Natural killer cell (primary cell): ENCODE measurements at regions not wholly inside any gene's neighbourhood (a gene's known extent, or its start where the extent isn't known, plus 50 kb on each side); places are given as distances from the start of the nearest gene placed in this dataset.

Source experiments
- ATAC-seq, 3 donors: fragments of 150-1000 bp in 2 of 3; fragments of 200-7000 bp in 1 of 3; cut with Tn5 transposase; 1 replicate in 1 of 3; 2 replicates in 2 of 3; pipeline ENCODE4 v1.10.0; 2021; ENCODE audit warnings: mild to moderate bottlenecking in 2 of 3, moderate library complexity in 2 of 3
- DNase-seq, 2 donors: peaks; one replicate each; pipeline versions ENCODE4 v3.0.0 to v3.0.0-alpha.2; 2013 to 2021; ENCODE audit warnings: mixed read lengths in 1 of 2
- H3K27ac ChIP-seq: one replicate; pipeline ENCODE4 v1.5.1; 2013; ENCODE audit warnings: mild to moderate bottlenecking, low read length
- H3K27me3 ChIP-seq: one replicate; pipeline ENCODE4 v1.6.1; 2013; ENCODE audit warnings: low read length; ENCODE audit not compliant: control insufficient read depth, insufficient read depth
- H3K36me3 ChIP-seq: one replicate; pipeline ENCODE4 v1.6.1; 2013; ENCODE audit warnings: low read length; ENCODE audit not compliant: control insufficient read depth, insufficient read depth
- H3K4me1 ChIP-seq: one replicate; pipeline ENCODE4 v1.6.1; 2013; ENCODE audit warnings: low read length; ENCODE audit not compliant: control insufficient read depth, insufficient read depth
- H3K4me3 ChIP-seq: one replicate; pipeline ENCODE4 v1.5.1; 2013; ENCODE audit warnings: low read length
- H3K9me3 ChIP-seq: one replicate; pipeline ENCODE4 v1.6.1; 2013; ENCODE audit warnings: low read length; ENCODE audit not compliant: control insufficient read depth, insufficient read depth
- H3K27ac Mint-ChIP-seq, 2 donors: one replicate each; pipeline ENCODE4 v1.8.0; 2022; ENCODE audit warnings: mild to moderate bottlenecking in 2 of 2, mixed read lengths in 2 of 2, moderate library complexity in 1 of 2
- H3K27me3 Mint-ChIP-seq, 2 donors: one replicate each; pipeline ENCODE4 v1.8.0; 2022; ENCODE audit warnings: low read depth in 2 of 2, mixed read lengths in 2 of 2
- H3K36me3 Mint-ChIP-seq: one replicate; pipeline ENCODE4 v1.8.0; 2022; ENCODE audit warnings: mixed read lengths
- H3K4me1 Mint-ChIP-seq, 2 donors: one replicate each; pipeline ENCODE4 v1.8.0; 2022; ENCODE audit warnings: mixed read lengths in 2 of 2
- H3K4me3 Mint-ChIP-seq: one replicate; pipeline ENCODE4 v1.8.0; 2022; ENCODE audit warnings: mild to moderate bottlenecking, moderate library complexity, mixed read lengths
- H3K9me3 Mint-ChIP-seq, 2 donors: one replicate each; pipeline ENCODE4 v1.8.0; 2022; ENCODE audit warnings: mixed read lengths in 2 of 2
- WGBS: methylation state at CpG from one replicate; pipeline ENCODE4 v1.1.7; 2013; ENCODE audit warnings: missing lambda C conversion rate; ENCODE audit not compliant: insufficient coverage; 5-methylcytosine and 5-hydroxymethylcytosine counted together
- intact Hi-C: fragments of 100-400 bp; cut with micrococcal nuclease; formaldehyde crosslinking; loops from one replicate; pipeline ENCODE4 v1.14.2; 2022
- TF ChIP-seq, protein P1 (sequence below): fragments of 200-600 bp; IDR thresholded peaks from one replicate; pipeline ENCODE4 v1.8.0; 2022; ENCODE audit warnings: antibody characterized with exemption

GRCh38 chr7:98541101-98541500, 76.0 kb upstream of the NPTX2 start:
- H3K36me3 Mint-ChIP-seq = no peaks in the 10 kb centered on the region

DNA sequence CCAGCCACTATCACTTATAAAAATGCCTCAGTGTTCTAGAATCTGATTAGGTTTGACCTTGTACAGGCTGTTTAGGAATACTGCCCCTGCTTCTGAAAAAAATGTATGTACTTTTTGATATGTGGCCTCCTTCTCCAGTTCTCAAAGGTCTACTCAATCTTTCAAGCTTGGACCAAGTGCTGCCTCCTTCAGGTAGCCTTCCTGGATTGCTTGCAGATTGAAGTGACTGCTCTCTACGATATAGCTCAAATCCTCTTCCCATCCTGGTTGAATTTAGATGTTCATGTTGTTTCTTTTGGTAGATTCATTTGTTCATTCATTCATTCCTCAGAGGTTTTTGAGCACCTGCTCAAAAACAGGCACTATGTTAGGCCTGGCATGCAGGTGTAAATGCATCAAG, 77.2 kb upstream of the NPTX2 start:
- no peak overlapping the region for H3K4me3 ChIP-seq
- Mint-ChIP-seq H3K27ac (no peak overlapping the region), H3K9me3 (peaks cover 0 to 2% of the 10 kb centered on the region in 2 donors), H3K4me3 (no peak overlapping the region), H3K4me1 (no peaks in the 10 kb centered on the region), H3K36me3 (no peaks in the 10 kb centered on the region), H3K27me3 (peaks cover 0 to 3% of the 10 kb centered on the region in 2 donors)
- TF ChIP-seq, protein P1, sequence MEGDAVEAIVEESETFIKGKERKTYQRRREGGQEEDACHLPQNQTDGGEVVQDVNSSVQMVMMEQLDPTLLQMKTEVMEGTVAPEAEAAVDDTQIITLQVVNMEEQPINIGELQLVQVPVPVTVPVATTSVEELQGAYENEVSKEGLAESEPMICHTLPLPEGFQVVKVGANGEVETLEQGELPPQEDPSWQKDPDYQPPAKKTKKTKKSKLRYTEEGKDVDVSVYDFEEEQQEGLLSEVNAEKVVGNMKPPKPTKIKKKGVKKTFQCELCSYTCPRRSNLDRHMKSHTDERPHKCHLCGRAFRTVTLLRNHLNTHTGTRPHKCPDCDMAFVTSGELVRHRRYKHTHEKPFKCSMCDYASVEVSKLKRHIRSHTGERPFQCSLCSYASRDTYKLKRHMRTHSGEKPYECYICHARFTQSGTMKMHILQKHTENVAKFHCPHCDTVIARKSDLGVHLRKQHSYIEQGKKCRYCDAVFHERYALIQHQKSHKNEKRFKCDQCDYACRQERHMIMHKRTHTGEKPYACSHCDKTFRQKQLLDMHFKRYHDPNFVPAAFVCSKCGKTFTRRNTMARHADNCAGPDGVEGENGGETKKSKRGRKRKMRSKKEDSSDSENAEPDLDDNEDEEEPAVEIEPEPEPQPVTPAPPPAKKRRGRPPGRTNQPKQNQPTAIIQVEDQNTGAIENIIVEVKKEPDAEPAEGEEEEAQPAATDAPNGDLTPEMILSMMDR = no peak
- H3K36me3 ChIP-seq = no peaks in the 10 kb centered on the region
- H3K27me3 ChIP-seq = no peaks in the 10 kb centered on the region
- no peak for ATAC-seq
- H3K9me3 ChIP-seq = no peaks in the 10 kb centered on the region
- intact Hi-C loops = no loop called here
- DNase-seq = no peak
- no peak overlapping the region for H3K27ac ChIP-seq
- no peaks in the 10 kb centered on the region for H3K4me1 ChIP-seq
- 100% methylated on average over 1 of the region's 1 CpG for WGBS

More at GRCh38 chr7:98541101-98541500, 76.0 kb upstream of the NPTX2 start:
- H3K4me1 Mint-ChIP-seq = no peaks in the 10 kb centered on the region
- 86% methylated on average over 10 of the region's 10 CpGs for WGBS
- no peak overlapping the region for H3K4me3 Mint-ChIP-seq
- intact Hi-C loops = no loop called here
- no peaks in the 10 kb centered on the region for H3K4me1 ChIP-seq
- DNase-seq = no peak
- no peak overlapping the region for H3K27ac Mint-ChIP-seq
- no peaks in the 10 kb centered on the region for H3K9me3 ChIP-seq
- H3K9me3 Mint-ChIP-seq = no peaks in the 10 kb centered on the region
- H3K27me3 Mint-ChIP-seq = peaks cover 0 to 3% of the 10 kb centered on the region in 2 donors
- H3K27ac ChIP-seq = no peak overlapping the region
- H3K27me3 ChIP-seq = no peaks in the 10 kb centered on the region
- TF ChIP-seq, protein P1 = no peak
- H3K4me3 ChIP-seq = no peak overlapping the region
- no peaks in the 10 kb centered on the region for H3K36me3 ChIP-seq
- no peak for ATAC-seq

- peaks cover 0 to 2% of the 10 kb centered on the region in 2 donors for H3K9me3 Mint-ChIP-seq
- no peaks in the 10 kb centered on the region for H3K36me3 ChIP-seq
- no peak overlapping the region for H3K27ac Mint-ChIP-seq
- H3K4me1 ChIP-seq = no peaks in the 10 kb centered on the region
- peaks cover 0 to 3% of the 10 kb centered on the region in 2 donors for H3K27me3 Mint-ChIP-seq
- intact Hi-C loops = no loop called here
- H3K27me3 ChIP-seq = no peaks in the 10 kb centered on the region
- DNase-seq = no peak
- ATAC-seq = no peak
- no peak overlapping the region for H3K4me3 ChIP-seq
- H3K4me3 Mint-ChIP-seq = no peak overlapping the region
- no peaks in the 10 kb centered on the region for H3K9me3 ChIP-seq
- H3K4me1 Mint-ChIP-seq = no peaks in the 10 kb centered on the region
- no peak overlapping the region for H3K27ac ChIP-seq
- TF ChIP-seq, protein P1 = no peak
- H3K36me3 Mint-ChIP-seq = no peaks in the 10 kb centered on the region
These were observed 80.3 kb upstream of the NPTX2 start for GRCh38 chr7:98536803-98537202.

DNA sequence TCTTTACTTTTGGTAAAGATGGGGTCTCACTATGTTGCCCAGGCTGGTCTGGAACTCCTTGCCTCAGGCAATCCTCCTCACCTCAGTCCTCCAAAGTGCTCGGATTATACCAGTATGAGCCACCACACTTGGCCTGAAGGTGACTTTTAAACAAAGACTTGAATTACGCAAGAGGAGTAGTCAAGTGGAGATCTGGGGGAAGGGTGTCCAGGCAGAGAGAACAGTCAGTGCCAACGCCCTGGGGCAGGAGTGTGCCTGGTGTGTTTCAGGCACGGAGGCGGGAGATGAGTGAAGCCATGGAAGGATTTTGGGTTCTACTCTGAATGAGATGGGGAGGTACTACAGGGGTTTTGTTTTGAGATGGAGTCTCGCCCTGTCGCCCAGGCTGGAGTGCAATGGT, 82.6 kb upstream of the NPTX2 start:
- no peaks in the 10 kb centered on the region for H3K36me3 Mint-ChIP-seq
- WGBS = 89% methylated on average over 6 of the region's 7 CpGs
- Histone ChIP-seq H3K4me3 (no peak overlapping the region), H3K36me3 (no peaks in the 10 kb centered on the region), H3K27me3 (no peaks in the 10 kb centered on the region), H3K9me3 (no peaks in the 10 kb centered on the region), H3K4me1 (no peaks in the 10 kb centered on the region), H3K27ac (no peak overlapping the region)
- no peak for ATAC-seq
- TF ChIP-seq, protein P1 = no peak
- no peaks in the 10 kb centered on the region for H3K4me1 Mint-ChIP-seq
- H3K27ac Mint-ChIP-seq = no peak overlapping the region
- no peak overlapping the region for H3K4me3 Mint-ChIP-seq
- intact Hi-C loops = no loop called here
- peaks cover 0 to 2% of the 10 kb centered on the region in 2 donors for H3K9me3 Mint-ChIP-seq
- no peak for DNase-seq
- peaks cover 0 to 3% of the 10 kb centered on the region in 2 donors for H3K27me3 Mint-ChIP-seq
